ENCODE measurements at regions not wholly inside any gene's neighbourhood (a gene's known extent, or its start where the extent isn't known, plus 50 kb on each side); places are given as distances from the start of the nearest gene placed in this dataset.

DNA sequence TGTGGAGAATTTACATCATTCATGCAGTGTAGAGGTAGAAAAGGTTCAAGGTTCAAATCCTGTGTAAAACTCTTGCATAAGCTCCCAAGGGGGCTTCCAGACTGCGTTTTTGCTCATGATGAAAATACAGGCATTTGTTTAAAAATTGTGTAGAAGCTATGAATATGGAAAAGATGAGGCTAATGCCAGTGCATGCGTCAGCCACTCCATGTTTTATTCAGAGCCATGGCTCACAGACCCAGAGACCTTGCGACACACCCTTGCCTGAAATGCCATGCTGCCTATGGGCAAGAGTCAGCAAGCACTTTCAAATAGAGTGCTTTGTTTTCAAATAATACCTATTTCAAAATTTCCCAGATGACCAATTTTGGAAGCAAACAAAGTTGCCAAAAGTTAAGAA, 262.3 kb downstream of the TRIB2 start:
- no peak for DNase-seq

DNA sequence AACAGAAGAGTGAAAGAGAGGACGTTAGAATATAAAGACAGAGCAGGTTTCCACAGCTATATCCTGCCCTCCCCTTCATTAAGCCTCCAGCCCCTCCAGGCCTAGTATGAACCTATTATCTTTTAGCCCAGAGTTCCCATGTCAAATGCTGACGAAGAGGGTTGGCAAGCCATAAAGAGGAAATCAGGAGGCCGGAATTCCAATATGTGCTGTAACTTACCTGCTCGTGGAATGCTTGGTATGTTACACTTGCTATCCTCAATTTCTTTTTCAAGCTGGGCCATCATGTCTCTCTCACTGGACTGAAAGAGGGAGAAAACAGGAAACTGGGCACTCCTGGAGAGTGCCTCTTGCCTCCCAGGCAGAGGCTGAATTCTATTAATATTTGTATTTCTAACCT, 264.1 kb downstream of the TRIB2 start:
- DNase-seq: no peak

DNA sequence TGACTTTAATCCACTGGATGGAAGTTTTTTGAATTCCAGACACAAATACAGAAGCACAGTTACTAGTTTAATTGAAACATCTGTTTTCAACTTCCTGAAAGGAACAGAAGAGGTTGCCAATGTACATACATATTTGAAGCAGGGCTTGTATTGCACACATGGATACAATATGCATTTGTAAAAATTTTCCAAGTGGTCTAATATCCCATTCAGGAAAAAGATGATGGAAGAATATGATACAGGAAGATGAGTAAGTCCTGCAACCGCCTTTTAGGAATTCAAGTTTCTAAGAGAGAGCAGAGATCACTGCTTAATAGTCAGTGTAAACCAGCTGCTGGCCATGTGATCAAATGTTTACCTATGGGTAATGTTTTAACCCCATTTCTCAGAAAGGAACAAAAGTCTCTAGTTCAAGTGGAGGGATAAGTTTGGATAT, 265.4 kb downstream of the TRIB2 start:
- DNase-seq: no peak

DNA sequence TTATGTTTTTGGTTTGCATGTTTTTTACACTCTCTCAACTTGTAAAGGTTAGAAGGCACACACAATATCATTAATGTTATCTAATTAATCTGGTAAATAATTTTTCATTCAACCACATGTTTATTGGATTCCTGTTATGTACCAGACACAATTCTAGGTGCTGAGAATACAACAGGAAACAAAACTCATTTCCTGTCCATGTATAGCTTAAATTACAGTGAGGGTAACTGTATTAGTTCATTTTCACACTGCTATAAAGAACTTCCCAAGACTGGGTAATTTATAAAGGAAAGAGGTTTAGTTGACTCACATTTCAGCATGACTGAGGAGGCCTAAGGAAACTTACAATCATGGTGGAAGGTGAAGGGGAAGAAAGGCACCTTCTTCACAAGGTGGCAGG, 270.5 kb downstream of the TRIB2 start:
- DNase-seq: no peak

DNA sequence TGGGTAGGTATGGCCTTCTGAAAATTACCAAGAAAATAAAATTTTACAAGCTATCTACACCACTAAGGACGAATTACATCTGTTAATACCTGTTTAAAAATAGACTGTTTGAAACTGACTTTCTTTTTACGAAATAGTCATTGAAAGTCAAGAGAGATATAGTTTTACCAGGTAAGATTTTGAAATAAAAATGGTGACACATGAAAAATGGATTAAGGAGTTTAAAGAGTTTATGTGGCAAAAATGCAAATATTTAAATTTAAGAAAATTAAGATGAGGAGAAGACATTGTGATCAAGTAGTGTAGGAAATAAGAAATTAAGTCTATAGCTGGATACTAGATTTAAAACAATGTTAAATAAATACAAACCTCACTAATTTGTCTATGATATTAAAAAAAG, 271.5 kb downstream of the TRIB2 start:
- DNase-seq: no peak

DNA sequence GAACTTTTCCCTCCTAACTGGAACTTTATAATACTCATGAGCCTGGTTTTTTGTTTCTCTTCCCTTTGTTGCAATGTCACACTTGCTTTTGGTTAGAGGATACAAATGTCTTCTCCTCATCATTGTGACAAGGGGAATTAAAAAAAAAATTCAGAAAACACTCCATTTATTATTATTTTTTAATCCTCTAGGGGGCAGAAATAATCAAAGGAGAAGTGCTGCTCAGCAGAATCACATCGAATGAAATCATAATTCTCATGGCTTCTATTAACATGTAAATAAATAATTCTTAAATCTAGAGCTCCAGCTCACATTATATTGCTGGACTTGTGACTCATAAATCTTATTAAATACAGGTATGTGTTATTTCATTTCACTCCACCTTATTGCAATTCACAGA, 273.8 kb downstream of the TRIB2 start:
- DNase-seq: no peak

DNA sequence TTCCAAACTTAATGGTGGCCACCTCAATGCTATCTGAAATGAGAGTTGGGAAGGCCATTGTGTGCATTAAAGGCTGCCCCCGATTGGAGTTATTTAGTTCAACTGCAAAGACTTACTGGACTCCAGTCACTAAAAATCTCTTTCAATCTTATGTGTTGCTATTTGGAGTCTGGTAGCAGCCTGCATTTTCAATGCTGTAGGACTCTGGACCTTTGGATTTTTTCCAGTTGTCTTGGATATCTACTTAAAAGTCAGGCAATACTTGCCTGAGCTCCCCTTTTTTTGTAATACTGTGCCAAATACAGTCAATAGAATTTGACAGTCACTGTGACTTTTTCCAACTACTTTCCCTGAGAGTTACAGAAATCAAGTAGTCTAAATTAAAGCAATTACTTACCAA, 281.9 kb downstream of the TRIB2 start:
- DNase-seq: no peak

DNA sequence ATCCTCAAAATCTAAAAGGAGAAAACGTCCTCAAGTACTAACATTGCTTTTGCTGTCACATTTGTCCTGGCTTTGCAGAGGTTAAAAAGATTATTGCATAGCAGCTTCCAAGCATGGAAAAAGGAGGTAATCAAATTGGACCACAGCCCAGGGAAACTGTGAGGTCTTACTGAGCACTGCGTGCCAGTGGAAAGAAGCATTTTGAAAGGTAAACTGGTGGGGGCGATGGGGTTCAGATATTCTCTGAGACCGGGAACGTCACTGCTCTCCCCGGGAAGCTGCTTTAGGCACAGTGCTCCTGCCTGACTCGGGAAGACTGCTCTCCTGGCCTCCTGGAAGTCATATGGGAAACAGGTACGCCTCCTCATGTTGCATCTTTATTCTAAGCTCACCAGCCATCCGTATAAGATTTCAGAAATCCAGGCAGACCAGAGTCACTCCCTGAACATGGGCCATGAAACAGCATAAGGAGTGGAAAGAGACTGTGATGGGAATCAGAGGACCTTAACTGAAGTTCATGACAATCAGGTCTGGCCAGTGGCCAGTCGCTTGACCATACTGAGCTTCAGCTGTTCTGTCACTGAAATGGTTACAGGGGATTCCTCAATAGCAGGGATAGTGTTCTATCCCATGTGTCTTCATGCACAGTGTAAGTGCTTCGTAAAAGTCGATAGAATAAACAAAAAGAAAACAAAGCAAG, 284.1 kb downstream of the TRIB2 start:
- DNase-seq: no peak

DNA sequence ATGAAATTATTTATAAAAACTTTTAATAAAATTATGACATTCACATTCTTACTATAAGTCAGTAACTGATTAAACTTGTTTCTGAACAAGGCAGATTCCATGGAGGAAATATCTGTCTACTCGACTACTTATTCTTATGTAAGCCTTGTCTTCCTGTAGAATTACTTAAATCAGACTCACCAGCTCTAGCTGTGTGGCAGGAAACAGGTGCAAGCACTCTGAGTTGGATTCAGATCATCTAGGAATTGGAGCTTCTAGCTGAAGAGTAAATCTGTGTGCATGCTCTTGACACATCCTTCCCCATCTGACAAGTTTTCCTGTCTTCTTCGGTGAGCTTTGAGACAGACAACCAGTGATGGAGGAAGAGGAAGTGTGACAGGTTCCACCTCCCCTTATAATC, 284.7 kb downstream of the TRIB2 start:
- no peak for DNase-seq

DNA sequence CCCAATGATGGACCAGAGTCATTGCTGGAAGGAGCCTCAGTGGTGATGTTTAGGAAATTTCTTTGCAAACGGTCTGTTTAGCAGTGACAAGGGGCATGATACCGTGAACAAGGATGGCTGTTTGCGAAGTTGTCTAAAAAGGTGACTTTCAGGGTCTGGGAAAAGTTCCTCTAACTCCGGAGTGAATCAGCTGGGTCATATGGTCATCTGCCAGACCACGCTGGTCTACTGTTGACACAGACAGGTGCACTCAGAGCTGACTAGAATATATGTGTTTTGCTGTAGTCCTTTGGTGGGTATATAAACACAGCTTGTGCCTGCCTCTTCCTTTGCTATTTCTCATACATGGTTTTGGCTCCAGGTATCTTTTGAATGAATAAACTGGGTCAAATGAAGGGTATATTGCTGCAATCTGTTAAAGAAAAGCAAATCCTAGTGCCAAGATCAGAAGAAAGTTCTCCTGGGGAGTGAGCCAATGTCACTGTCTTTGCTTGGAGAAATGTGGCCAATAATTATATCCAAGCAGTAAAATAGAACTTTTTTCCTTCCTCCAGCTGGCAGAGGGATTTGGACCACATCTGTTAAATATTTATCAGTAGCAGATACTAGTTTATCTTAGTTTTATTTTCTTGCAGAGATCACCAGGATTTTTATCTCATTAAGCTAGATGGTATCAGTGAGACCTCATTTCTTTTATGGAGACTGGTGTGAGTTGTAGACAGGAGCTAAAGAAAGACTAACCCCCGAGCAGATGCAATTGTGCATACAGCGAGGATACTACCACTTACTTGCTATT, 286.0 kb downstream of the TRIB2 start:
- DNase-seq: no peak

DNA sequence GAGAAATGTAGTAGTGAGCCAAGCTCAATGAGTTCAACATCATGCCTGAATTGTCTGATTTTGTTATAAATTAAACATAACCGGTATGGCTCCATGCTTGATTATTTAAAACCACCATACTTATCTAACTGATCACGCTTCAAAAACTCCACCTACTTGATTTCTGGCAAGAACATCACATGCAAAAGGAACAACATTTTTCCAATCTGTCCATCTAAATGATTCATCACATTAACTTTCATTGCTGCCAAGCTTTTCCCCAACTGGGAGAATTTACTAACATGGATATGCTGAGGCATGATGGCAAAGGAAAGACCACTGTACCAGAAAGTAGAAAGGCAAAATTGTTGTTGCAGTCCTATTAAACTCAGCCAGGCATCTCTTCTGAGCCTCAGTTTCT, 286.8 kb downstream of the TRIB2 start:
- DNase-seq: no peak

DNA sequence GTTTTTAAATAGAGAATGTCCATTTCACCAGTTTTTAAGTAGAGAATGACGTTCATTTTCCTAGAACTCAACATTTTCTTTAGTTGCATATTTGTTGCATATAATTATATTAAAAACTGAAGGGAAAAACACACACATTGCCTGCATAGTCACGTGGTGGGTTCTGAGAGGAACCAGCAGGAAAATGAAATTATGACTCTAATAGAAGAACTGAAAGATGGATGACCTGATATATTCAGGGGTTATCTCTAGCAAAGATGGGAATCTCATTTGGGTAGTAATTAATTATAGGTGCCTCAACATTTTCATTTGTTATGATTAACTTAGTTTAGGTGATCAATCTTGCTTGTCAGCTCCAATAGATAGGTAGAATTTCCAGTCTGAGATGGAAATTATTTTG, 288.3 kb downstream of the TRIB2 start:
- DNase-seq: no peak

DNA sequence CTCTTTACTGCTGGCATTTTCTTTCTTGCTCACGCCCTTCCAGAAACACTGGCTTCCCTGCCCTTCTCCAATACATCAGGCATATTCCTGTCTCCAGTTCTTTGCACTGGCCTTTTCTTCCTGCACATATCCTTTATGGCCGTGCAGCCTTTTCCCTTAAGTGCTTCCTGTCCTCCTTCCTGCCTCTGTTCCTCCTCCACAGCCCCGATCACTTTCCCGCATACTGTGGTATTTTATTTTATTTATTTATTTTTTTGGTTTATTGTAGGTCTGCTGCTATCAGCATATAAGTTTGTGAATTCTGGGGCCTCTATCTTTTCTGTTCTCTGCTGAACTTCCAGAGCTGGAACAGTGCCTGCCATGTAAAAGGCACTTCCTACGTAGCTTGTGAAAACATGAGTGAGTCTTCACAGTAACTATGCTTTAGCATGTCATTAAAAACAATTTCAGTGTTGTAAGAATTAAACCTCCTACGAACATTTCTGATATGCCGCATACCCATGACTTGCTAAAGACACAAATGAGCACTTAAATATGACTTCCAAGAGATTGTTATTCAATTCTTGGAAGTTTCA, 289.1 kb downstream of the TRIB2 start:
- no peak for DNase-seq

DNA sequence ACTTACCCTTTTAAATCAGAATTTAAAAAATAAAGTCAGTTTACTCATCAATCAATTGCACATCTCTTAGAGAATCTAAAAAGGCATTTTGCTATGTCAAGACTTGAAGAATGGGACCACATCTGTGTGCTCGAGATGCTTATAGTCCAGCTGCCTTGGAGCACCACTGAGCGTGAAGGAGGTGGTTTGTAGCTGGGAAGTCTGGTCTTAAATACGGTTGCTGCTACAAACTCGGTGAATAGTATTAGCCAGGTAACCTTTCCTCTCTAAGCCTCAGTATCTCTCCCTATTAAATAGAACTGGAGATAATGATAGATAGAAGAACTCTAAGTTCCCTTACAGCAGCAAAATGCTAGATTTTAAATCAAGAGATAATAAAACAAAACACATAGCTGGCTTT, 289.7 kb downstream of the TRIB2 start:
- no peak for DNase-seq

DNA sequence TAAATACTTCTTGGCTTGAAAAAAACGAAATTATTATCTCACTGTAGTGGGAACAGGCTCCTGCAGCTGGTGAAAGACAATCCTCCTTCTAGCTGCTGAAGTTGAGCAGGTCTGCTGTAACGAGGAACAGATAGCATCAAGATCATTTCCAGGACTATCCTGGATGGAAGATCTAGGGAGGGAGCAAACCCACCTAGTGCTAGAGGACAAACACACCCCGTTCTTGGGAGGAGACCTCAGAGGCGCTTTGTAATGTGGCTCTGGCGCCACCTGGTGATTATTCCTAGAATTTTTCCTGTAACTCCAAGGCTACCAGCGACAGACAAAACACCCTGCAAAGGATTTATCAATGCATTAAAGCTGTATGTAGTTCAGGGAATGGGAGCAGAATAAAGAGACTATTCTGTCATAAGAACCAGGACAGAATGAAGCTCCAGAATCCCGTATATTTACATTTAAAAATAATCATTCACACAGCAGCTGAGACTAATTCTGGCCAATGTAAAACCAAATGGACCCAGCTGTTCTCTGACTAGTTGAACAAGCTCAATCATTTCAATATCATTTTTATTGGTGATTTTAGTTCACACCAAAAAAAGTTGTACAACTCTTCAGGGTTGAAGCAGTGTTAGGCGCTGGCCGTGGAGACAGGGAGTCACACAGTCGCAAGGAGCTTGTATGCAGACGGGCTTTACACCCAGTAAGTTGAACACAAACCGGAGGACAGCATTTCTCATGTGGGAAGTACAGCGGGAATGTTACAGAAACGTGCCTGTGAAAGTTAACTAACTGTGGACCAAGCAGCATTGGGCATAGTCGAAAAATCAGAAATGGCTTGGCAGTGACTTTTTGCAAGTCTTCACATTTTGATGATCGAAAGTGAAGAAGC, 290.3 kb downstream of the TRIB2 start:
- peak; percentile 82 for DNase-seq

DNA sequence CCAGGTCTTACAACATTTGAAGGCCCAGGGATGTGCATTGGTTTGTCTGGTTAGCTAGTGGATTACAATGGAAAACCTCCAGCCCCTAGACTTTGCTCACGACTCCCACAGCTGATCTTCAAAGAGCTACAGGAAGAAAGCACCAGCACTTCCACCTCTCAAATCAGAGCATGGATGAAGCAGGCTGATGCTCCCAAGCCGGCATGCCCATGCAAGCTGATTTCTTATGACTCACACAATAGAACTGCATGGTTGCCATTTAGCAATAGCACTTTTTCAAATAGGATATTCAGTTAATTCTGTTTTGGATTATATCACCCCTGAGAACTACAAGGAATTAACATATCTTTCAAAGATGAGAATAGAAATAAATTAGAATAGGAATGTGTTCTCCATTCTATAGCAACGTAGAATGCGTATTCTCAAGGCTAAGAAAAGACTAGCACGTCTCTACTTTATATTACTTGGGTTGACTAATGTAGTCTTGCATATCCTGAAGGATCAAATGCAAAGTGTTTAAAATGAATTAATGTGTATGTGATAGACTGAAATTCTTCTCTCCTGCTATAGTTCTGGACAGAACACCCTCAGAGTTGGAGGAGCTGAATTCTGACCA, 292.4 kb downstream of the TRIB2 start:
- no peak for DNase-seq

DNA sequence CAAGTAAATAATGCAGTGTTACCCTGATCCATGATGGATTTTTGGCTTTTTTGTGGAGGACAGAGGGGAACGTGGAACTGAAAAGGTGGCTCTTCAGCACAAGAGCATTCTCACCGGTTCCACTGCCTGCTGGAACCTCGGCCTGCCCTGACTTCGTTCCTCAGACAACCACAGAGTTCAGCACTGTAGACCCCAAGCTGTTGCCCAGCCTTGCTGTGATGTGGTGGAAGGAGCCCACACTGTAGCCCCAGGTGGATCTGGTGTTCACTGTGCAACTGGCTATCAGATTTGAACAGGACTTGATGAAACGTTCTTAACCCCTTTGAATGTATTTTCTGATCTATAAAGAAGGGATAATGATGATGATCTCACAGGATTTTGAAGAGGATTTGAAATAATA, 293.5 kb downstream of the TRIB2 start:
- no peak for DNase-seq

DNA sequence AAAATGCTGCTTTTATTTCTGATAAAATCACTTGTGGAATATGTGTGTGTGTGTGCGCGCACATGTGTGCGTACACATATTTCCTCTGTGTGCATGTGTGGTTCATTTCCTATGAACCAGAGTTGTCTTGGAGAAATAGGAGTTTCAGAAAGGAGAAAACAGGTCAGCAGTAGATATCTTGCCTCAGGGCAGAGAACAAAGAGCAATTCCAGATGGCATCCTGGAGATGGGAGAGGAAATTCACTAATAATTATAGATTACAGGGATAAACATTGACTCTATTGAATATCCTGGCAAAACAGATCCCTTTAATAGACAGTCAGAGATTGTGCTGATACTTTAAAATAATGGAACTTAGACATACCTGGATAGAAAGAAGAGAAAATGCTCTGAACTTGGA, 298.0 kb downstream of the TRIB2 start:
- DNase-seq: no peak

DNA sequence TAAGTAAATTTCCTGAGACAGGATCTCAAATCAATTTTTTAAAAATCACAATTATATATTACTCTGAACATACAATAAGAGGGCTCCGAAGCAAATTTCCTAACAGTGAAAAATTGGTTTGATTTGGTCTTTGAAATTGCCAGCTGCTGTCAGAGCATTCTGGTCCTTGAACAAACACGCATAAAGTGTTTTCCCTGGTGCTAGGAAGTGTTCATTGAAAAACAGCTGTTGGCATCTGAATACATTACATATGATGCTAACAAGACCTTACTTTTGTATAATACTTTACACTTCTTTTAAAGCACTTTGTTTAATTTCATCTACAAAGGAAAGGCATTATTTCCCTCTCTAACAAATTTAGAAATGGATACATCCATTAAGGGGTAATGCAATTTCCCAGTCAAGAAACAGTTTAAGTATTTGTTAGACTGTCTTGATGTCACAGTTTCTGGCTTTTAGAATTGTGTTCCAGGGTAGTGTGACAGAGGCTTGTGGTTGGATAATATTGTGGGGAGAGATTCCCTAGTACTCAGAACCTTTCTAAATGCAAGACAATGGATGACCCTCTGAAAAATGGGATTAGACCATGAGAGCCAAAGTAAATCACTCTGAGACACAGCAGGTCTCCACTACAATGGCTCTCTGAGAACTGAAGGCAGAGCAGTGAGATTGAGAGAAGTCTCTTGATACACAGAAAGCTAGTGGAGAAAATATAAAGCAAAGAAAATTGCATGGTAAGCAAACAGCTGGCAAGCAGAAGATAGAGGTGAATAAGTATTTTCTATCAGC, 299.0 kb downstream of the TRIB2 start:
- DNase-seq: no peak

DNA sequence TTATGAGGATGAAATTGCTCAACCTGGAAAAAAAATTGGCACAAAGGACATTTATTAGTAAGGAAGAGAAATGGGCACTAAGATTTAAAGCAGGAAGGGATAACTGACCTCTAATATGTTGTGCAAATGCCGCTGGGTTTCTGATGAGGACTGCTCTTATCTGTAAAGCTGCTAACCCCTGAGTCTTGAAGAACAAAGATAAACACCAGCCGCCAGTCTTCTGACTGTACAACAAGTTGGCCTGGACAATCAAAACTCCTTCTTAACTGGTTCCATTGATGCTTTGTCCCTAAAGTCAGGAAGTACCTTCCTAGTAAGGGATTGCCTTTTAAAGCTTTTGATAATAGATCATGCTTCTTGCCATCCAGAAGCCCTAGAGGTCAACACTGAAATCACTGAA, 301.8 kb downstream of the TRIB2 start:
- DNase-seq: no peak

DNA sequence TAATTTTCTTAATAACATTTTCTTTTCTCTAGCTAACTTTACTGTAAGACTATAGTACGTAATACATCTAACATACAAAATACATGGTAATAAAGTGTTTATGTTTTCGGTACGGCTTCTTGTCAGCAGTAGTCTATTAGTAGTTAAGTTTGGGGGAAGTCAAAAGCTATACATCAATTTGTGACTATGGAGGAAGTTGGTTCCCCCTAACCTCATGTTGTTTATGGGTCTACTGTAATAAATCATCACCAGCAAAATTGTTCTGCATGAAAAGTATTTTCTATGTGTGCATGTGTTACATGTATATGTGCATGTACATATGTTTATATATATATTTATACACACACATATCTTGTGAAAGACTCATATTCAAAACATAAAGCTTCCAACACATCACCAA, 303.0 kb downstream of the TRIB2 start:
- no peak for DNase-seq

DNA sequence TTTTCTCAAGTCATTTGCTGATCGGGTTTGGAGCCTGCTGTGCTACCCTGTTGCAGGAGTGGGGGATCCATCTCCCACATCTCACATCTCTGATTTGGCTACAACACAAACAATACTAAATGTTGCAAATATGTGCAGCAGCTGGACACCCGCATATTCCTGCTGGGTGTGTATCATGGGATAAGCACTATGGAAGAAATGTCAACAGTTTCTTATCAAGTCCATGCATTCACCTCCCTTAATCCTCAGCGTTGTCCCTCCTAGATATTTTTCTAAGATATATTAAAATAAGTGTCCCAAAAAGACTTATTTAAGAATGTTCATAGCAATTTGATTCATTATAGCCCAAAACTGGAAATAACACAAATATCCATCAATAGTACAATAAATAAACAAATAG, 303.7 kb downstream of the TRIB2 start:
- no peak for DNase-seq
